ENCODE measurements at regions not wholly inside any gene's neighbourhood (a gene's known extent, or its start where the extent isn't known, plus 50 kb on each side); places are given as distances from the start of the nearest gene placed in this dataset.
"Not testable (repeated sequence)": the region's sequence is repeated elsewhere in the genome, so short reads cannot be mapped to it uniquely, and the experiment has no call there.

DNA sequence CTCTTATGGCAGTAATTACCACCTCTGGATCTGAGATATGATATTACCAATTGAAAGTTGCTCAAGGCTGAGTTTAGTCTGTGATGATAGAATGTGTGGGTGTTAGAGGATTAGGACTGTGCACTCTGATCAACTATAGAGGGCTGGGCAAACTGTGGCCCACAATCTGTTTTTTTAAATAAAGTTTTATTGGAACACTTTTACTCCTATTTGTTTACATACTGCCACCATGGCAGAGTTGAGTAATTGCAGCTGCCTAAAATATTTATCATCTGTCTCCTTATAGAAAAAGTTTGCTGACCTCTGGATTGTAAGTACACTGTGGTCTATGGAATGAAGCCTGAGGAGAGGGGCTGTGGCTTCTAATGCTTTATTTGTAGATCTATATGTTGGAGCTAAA lies 71.5 kb upstream of the N4BP1 start:
- no peak for DNase-seq (ENCODE audit: low read depth, low spot score)
- no peak overlapping the region for H3K4me3 ChIP-seq (ENCODE audit: low read length)

DNA sequence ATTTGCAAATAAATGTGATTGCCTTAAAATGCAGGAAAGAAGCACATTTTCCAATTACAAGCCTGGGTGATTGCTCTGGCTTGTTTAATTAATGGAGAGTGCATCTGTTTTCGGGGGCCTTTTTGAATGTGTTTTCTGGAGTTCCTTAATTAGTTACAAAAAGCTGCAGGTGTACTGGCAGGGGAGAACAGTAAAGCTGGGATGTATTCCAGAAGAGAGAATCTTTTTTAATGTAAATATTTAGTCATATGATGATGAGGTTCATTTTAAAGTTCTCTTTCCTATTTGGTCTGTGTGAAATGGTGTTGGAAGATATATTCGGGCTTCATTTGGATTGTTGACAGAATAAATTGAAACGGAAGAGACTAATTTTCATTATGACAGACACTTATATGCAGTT lies 70.9 kb upstream of the N4BP1 start:
- no peak for DNase-seq (ENCODE audit: low read depth, low spot score)
- no peak overlapping the region for H3K4me3 ChIP-seq (ENCODE audit: low read length)

DNA sequence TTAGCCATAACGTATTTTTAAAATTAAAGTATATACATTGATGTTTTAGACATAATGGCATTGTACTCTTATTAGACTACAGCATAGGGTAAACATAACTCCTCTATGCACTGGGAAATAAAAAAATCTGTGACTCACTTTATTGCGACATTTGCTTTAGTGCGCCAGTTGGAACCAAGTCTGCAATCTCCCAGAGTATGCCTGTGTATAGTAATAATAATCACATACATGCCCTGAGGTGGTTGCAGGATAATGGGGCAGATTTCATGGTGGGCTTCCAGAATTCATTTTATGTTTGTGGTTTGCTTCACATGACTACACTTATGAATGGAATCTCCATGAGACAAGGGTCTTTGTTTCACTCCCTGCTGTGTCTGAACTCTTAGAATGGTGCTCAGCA lies 66.9 kb upstream of the N4BP1 start:
- H3K4me3 ChIP-seq (ENCODE audit: low read length): no peak overlapping the region
- no peak for DNase-seq (ENCODE audit: low read depth, low spot score)

DNA sequence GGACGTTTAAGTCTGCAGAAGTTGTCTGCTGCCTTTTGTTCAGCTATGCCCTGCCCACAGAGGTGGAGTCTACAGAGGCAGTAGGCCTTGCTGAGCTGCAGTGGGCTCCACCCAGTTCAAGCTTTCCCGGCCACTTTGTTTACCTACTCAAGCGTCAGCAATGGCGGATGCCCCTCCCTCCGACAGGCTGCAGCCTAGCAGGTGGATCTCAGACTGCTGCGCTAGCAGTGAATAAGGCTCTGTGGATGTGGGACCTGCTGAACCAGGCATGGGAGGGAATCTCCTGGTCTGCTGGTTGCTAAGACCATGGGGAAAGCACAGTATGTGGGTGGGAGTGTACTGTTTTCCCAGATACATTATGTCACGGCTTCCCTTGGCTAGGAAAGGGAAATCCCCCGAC lies 58.2 kb upstream of the N4BP1 start:
- not testable (repeated sequence) for DNase-seq (ENCODE audit: low read depth, low spot score); H3K4me3 ChIP-seq (ENCODE audit: low read length)

DNA sequence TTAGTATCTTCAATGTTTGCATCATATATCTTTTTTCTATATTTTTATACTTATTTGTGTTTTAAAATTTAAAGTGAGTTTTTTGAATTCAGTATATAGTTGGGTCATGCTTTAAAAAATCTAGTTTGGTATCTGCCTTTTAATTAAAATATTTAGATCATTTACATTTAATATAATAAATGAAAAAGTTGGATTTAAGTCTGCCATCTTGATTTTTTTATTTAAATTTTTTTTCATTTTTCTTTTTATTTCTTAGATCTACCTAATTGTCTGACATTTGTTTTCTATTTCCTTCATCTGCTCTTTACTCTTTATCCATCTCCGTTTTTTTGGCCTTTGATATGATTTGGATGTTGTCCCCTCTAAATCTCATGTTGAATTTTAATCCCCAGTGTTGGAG lies 50.0 kb upstream of the N4BP1 start:
- no peak overlapping the region for H3K4me3 ChIP-seq (ENCODE audit: low read length)
- DNase-seq (ENCODE audit: low read depth, low spot score): no peak
